IMR-90 (cell line): ENCODE measurements at regions not wholly inside any gene's neighbourhood (a gene's known extent, or its start where the extent isn't known, plus 50 kb on each side); places are given as distances from the start of the nearest gene placed in this dataset.

ENCODE experiments used
- ATAC-seq: fragments of 200-7000 bp; cut with Tn5 transposase; 2 replicates; pipeline ENCODE4 v1.9.1; 2020; ENCODE audit warnings: low read depth, mild to moderate bottlenecking, moderate library complexity
- BruUV-seq: library from RNA; stranded (reverse); fragments of 400-500 nt; replicated peaks from 2 replicates; lab custom pipeline; 2021; lab: Mats Ljungman, UMichigan
- CTCF ChIA-PET: fragments of 300-600 bp; formaldehyde crosslinking; extraction: SDS; loops from one replicate; lab custom pipeline; 2021; ENCODE audit warnings: antibody characterized with exemption; lab: Yijun Ruan, JAX
- POLR2A ChIA-PET: fragments of 300-600 bp; sonication (Branson Sonifier 250); formaldehyde crosslinking; loops from one replicate; lab custom pipeline; 2022; ENCODE audit warnings: antibody characterized with exemption; ENCODE audit not compliant: unreplicated experiment; lab: Charles Lee
- DNase-seq: peaks from one replicate; pipeline ENCODE4 v3.0.0; 2013
- H2AFZ ChIP-seq: replicated peaks from 2 replicates; pipeline ENCODE3; 2013; ENCODE audit warnings: low read length, mild to moderate bottlenecking; ENCODE audit not compliant: poor library complexity
- H2AK5ac ChIP-seq: 2 replicates; pipeline ENCODE4 v1.6.1; 2013; ENCODE audit warnings: low read depth, low read length, inconsistent platforms
- H2AK9ac ChIP-seq: replicated peaks from 2 replicates; pipeline ENCODE3; 2013; ENCODE audit warnings: mild to moderate bottlenecking, low read depth, low read length, moderate library complexity; ENCODE audit not compliant: poor library complexity
- H2BK120ac ChIP-seq: 2 replicates; pipeline ENCODE4 v1.6.1; 2013; ENCODE audit warnings: low read depth, low read length, inconsistent platforms
- H2BK15ac ChIP-seq: 3 replicates; pipeline ENCODE4 v1.6.1; 2013; ENCODE audit warnings: low read depth, low read length, inconsistent platforms
- H2BK20ac ChIP-seq: 2 replicates; pipeline ENCODE4 v1.6.1; 2013; ENCODE audit warnings: low read depth, mild to moderate bottlenecking, inconsistent platforms, low read length, moderate library complexity
- H2BK5ac ChIP-seq: 2 replicates; pipeline ENCODE4 v1.6.1; 2013; ENCODE audit warnings: mild to moderate bottlenecking, low read depth, low read length, inconsistent platforms; ENCODE audit not compliant: poor library complexity, severe bottlenecking
- H3K14ac ChIP-seq: replicated peaks from 2 replicates; pipeline ENCODE4 v1.6.1; 2013; ENCODE audit warnings: low read depth, low read length, inconsistent platforms
- H3K18ac ChIP-seq: 2 replicates; pipeline ENCODE4 v1.6.1; 2013; ENCODE audit warnings: low read depth, low read length, control low read depth
- H3K23ac ChIP-seq: 2 replicates; pipeline ENCODE4 v1.6.1; 2013; ENCODE audit warnings: low read depth, low read length, inconsistent platforms
- H3K27ac ChIP-seq: 2 replicates; pipeline ENCODE4 v1.5.1; 2013; ENCODE audit warnings: mild to moderate bottlenecking, control low read depth, low read length; ENCODE audit not compliant: insufficient read depth
- H3K27me3 ChIP-seq: 2 replicates; pipeline ENCODE4 v1.6.1; 2013; ENCODE audit warnings: low read length; ENCODE audit not compliant: control insufficient read depth, insufficient read depth
- H3K36me3 ChIP-seq: 2 replicates; pipeline ENCODE4 v1.6.1; 2013; ENCODE audit warnings: low read length, mixed read lengths; ENCODE audit not compliant: control insufficient read depth, insufficient read depth
- H3K4ac ChIP-seq: 2 replicates; pipeline ENCODE4 v1.6.1; 2013; ENCODE audit warnings: low read depth, low read length, inconsistent platforms
- H3K4me1 ChIP-seq: 2 replicates; pipeline ENCODE4 v1.6.1; 2013; ENCODE audit warnings: low read length, mixed read lengths; ENCODE audit not compliant: control insufficient read depth, insufficient read depth
- H3K4me2 ChIP-seq: 2 replicates; pipeline ENCODE4 v1.6.1; 2013; ENCODE audit warnings: low read depth, mild to moderate bottlenecking, control low read depth, low read length, moderate library complexity
- H3K4me3 ChIP-seq: 2 replicates; pipeline ENCODE4 v1.5.1; 2013; ENCODE audit warnings: low read depth, mild to moderate bottlenecking, control low read depth, low read length, moderate library complexity; ENCODE audit not compliant: insufficient read depth
- H3K56ac ChIP-seq: 2 replicates; pipeline ENCODE4 v1.6.1; 2013; ENCODE audit warnings: low read length, inconsistent platforms; ENCODE audit not compliant: insufficient read depth; ENCODE audit errors: extremely low read depth
- H3K79me1 ChIP-seq, 2 experiments: 2 replicates each; pipeline ENCODE4 v1.6.1; 2013; ENCODE audit warnings: low read length in 2 of 2, inconsistent platforms in 1 of 2, low read depth in 1 of 2
- H3K9ac ChIP-seq: 2 replicates; pipeline ENCODE4 v1.6.1; 2013; ENCODE audit warnings: low read depth, low read length, control low read depth
- H3K9me1 ChIP-seq: 2 replicates; pipeline ENCODE4 v1.6.1; 2013; ENCODE audit warnings: low read length, inconsistent platforms; ENCODE audit not compliant: insufficient read depth
- H3K9me3 ChIP-seq: 2 replicates; pipeline ENCODE4 v1.6.1; 2013; ENCODE audit warnings: low read length; ENCODE audit not compliant: control insufficient read depth, insufficient read depth
- H4K20me1 ChIP-seq: 2 replicates; pipeline ENCODE4 v1.6.1; 2013; ENCODE audit warnings: low read length, inconsistent platforms; ENCODE audit not compliant: insufficient read depth
- H4K5ac ChIP-seq: 2 replicates; pipeline ENCODE4 v1.6.1; 2013; ENCODE audit warnings: mild to moderate bottlenecking, low read depth, low read length, control low read depth
- H4K8ac ChIP-seq, 2 experiments: 2 replicates each; pipeline ENCODE4 v1.6.1; 2013; ENCODE audit warnings: low read depth in 2 of 2, low read length in 2 of 2, control low read depth in 1 of 2, inconsistent platforms in 1 of 2
- H4K91ac ChIP-seq: 2 replicates; pipeline ENCODE4 v1.6.1; 2013; ENCODE audit warnings: low read depth, low read length, inconsistent platforms; ENCODE audit not compliant: insufficient read depth
- CHD1 ChIP-seq: IDR thresholded peaks from 2 replicates; pipeline ENCODE4 v1.6.1; 2012; ENCODE audit warnings: low read depth, low read length, improper control_type of control experiment
- FOS ChIP-seq: fragments of 150-350 bp; IDR thresholded peaks from 2 replicates; pipeline ENCODE4 v1.6.1; 2016; ENCODE audit warnings: low read depth, low read length
- RAD21 ChIP-seq: IDR thresholded peaks from 2 replicates; pipeline ENCODE4 v1.6.1; 2012; ENCODE audit warnings: low read length, improper control_type of control experiment
- RCOR1 ChIP-seq: IDR thresholded peaks from 2 replicates; pipeline ENCODE4 v1.6.1; 2012; ENCODE audit warnings: mild to moderate bottlenecking, low read length, improper control_type of control experiment; ENCODE audit not compliant: insufficient replicate concordance
- WGBS, 2 experiments: methylation state at CpG; one replicate each; pipeline versions ENCODE4 v1.1.5 to v1.1.7; 2013; ENCODE audit warnings: missing lambda C conversion rate in 2 of 2; ENCODE audit not compliant: insufficient read length in 1 of 2; ENCODE audit errors: extremely low coverage in 2 of 2; 5-methylcytosine and 5-hydroxymethylcytosine counted together
- dilution Hi-C: fragments of 300-500 bp; cut with HindIII; formaldehyde crosslinking; loops from one replicate; pipeline ENCODE4 v1.14.3; 2018; ENCODE audit warnings: low sequenced_read_pairs; ENCODE audit not compliant: unreplicated experiment
- in situ Hi-C: fragments of 300-500 bp; cut with MboI; formaldehyde crosslinking; loops from 3 replicates; pipeline ENCODE4 v1.14.3; 2019; ENCODE audit warnings: low sequenced_read_pairs, inconsistent platforms, mixed read lengths
- intact Hi-C: fragments of 100-400 bp; cut with micrococcal nuclease; formaldehyde crosslinking; loops from 2 replicates; pipeline ENCODE4 v1.10.0; 2022
- TF ChIP-seq, protein P1 (sequence below): fragments of 150-350 bp; IDR thresholded peaks from 2 replicates; pipeline ENCODE4 v1.6.1; 2016; ENCODE audit warnings: low read depth, mild to moderate bottlenecking, low read length, moderate library complexity, borderline replicate concordance

DNA sequence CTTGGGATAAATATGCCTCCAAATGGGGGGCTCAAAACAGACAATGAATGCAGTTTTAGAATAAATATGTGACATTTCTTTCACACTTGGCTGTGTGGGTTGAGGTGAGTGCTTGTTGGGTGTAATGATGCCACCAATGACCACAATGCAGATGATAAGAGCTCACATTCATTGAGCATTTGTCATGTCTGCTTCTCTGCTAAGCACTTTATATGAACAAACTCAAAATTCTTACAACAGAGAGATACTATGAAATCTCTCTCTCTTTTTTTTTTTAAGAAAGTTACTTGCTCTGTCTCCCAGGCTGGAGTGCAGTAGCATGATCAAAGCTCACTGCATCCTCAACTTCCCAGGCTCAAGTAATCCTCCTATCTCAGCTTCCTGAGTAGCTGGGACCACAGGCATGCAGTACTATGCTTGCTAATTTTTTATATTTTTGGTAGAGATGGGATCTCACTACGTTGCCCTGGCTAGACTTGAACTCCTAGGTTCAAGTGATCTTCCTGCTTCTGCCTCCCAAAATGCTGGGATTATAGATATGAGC, 185.4 kb downstream of the JCAD start:
- no peak overlapping the region for H3K18ac ChIP-seq
- no peak overlapping the region for H3K23ac ChIP-seq
- no peak overlapping the region for H4K5ac ChIP-seq
- H3K4me2 ChIP-seq = no peak overlapping the region
- H3K4ac ChIP-seq = no peak overlapping the region
- no TSS peak for BruUV-seq
- no peak overlapping the region for H3K14ac ChIP-seq
- DNase-seq (peak; percentile 46), ATAC-seq (no peak; the same call in 1 of the 2 replicates)
- H3K4me1 ChIP-seq = no peaks in the 10 kb centered on the region
- no peak overlapping the region for H3K4me3 ChIP-seq
- H3K27me3 ChIP-seq = peaks cover 16% of the 10 kb centered on the region
- H2BK5ac ChIP-seq = no peak overlapping the region
- H2BK15ac ChIP-seq = no peak overlapping the region
- intact Hi-C loops (no loop called here), in situ Hi-C loops (no loop called here), dilution Hi-C loops (no loop called here)
- no peaks in the 10 kb centered on the region for H3K79me1 ChIP-seq
- H2AFZ ChIP-seq = no peak overlapping the region
- no peak overlapping the region for H3K56ac ChIP-seq
- POLR2A ChIA-PET = interaction anchor here (0.6 kb wide), 1 partner anchor 12 kb away, joined by 3 read pairs; no protein-coding TSS in a partner anchor
- no peaks in the 10 kb centered on the region; the same call in 1 of the 2 replicates for H3K9me3 ChIP-seq
- H3K36me3 ChIP-seq = no peaks in the 10 kb centered on the region
- TF ChIP-seq CHD1 (no peak), RCOR1 (no peak), RAD21 (no peak), FOS (no peak)
- TF ChIP-seq, protein P1, sequence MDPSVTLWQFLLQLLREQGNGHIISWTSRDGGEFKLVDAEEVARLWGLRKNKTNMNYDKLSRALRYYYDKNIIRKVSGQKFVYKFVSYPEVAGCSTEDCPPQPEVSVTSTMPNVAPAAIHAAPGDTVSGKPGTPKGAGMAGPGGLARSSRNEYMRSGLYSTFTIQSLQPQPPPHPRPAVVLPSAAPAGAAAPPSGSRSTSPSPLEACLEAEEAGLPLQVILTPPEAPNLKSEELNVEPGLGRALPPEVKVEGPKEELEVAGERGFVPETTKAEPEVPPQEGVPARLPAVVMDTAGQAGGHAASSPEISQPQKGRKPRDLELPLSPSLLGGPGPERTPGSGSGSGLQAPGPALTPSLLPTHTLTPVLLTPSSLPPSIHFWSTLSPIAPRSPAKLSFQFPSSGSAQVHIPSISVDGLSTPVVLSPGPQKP = no peak
- no CpG with 5 or more reads among the region's 1 CpG for WGBS, 2 experiments
- no peak overlapping the region for H4K8ac ChIP-seq
- H2BK20ac ChIP-seq = no peak overlapping the region
- H3K27ac ChIP-seq = no peak overlapping the region
- no peak overlapping the region for H2AK5ac ChIP-seq
- CTCF ChIA-PET = no interaction called here
- no peak overlapping the region for H4K91ac ChIP-seq
- H3K9me1 ChIP-seq = no peaks in the 10 kb centered on the region
- no peak overlapping the region for H3K9ac ChIP-seq
- no peaks in the 10 kb centered on the region for H4K20me1 ChIP-seq
- H2BK120ac ChIP-seq = no peak overlapping the region
- peak overlapping the region; percentile 15 for H2AK9ac ChIP-seq
